ENCODE measurements at regions not wholly inside any gene's neighbourhood (a gene's known extent, or its start where the extent isn't known, plus 50 kb on each side); places are given as distances from the start of the nearest gene placed in this dataset.

DNA sequence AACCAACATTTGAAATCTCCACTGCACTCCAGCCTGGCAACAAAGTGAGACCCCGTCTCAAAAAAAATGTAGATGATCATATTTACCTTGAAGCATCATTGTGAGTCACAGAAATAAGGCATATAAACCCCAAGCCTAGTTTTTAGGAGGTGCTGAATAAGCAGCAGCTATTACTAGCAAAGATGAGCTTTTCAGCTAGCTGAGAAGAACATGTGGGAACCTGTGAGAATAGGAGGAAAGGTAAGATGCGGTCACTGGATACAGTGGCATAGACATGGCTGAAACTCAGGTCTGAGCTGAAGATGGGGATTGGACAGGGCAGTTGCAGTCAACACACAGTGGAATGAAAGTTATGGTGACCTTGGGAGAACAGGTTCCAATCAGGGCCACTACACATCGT, 284.3 kb upstream of the IRAK1BP1 start:
- TF ChIP-seq ZNF549 (tag by site-specific recombination; IDR thresholded peaks at IDR 0.05) = no peak
- no peak for TF ChIP-seq ZNF677 (tag by site-specific recombination; IDR thresholded peaks at IDR 0.05)
- no peak for TF ChIP-seq PRDM1 (tag by site-specific recombination; IDR thresholded peaks at IDR 0.05)
- no peak for TF ChIP-seq SALL2 (tag by site-specific recombination; IDR thresholded peaks at IDR 0.05; ENCODE audit: borderline replicate concordance)
- TF ChIP-seq, protein P1, sequence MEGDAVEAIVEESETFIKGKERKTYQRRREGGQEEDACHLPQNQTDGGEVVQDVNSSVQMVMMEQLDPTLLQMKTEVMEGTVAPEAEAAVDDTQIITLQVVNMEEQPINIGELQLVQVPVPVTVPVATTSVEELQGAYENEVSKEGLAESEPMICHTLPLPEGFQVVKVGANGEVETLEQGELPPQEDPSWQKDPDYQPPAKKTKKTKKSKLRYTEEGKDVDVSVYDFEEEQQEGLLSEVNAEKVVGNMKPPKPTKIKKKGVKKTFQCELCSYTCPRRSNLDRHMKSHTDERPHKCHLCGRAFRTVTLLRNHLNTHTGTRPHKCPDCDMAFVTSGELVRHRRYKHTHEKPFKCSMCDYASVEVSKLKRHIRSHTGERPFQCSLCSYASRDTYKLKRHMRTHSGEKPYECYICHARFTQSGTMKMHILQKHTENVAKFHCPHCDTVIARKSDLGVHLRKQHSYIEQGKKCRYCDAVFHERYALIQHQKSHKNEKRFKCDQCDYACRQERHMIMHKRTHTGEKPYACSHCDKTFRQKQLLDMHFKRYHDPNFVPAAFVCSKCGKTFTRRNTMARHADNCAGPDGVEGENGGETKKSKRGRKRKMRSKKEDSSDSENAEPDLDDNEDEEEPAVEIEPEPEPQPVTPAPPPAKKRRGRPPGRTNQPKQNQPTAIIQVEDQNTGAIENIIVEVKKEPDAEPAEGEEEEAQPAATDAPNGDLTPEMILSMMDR (tag by site-specific recombination; IDR thresholded peaks at IDR 0.05) = no peak
- no peak for TF ChIP-seq PRDM6 (tag by site-specific recombination; IDR thresholded peaks at IDR 0.05)
- no peak for TF ChIP-seq ZNF747 (tag by site-specific recombination; IDR thresholded peaks at IDR 0.05)

All from HEK293 (cell line).